GM18861 (cell line): ENCODE measurements at regions not wholly inside any gene's neighbourhood (a gene's known extent, or its start where the extent isn't known, plus 50 kb on each side); places are given as distances from the start of the nearest gene placed in this dataset.
"Not testable (repeated sequence)": the region's sequence is repeated elsewhere in the genome, so short reads cannot be mapped to it uniquely, and the experiment has no call there.

Source experiments
- ATAC-seq: cut with Tn5 transposase; IDR thresholded peaks from one replicate; pipeline ENCODE4 v1.9.1; 2021; ENCODE audit not compliant: unreplicated experiment

GRCh38 chr10:80945264-80945880 is 407.7 kb downstream of the SH2D4B start:
- peak; percentile 70 for ATAC-seq

- ATAC-seq, result no peak
These were observed 408.4 kb downstream of the SH2D4B start for GRCh38 chr10:80946073-80946472.

GRCh38 chr10:80946957-80947726 is 409.4 kb downstream of the SH2D4B start:
- no peak for ATAC-seq

- no peak for ATAC-seq
These were observed 412.1 kb downstream of the SH2D4B start for GRCh38 chr10:80949785-80950184.

- ATAC-seq, result no peak
These were observed 414.7 kb downstream of the SH2D4B start for GRCh38 chr10:80952436-80952835.

GRCh38 chr10:80957161-80957560 is 419.5 kb downstream of the SH2D4B start:
- ATAC-seq, result no peak

- ATAC-seq, result no peak
These were observed 426.5 kb downstream of the SH2D4B start for GRCh38 chr10:80964179-80964578.

- peak; percentile 55 for ATAC-seq
These were observed 427.4 kb downstream of the SH2D4B start for GRCh38 chr10:80964955-80965614.

- ATAC-seq, result peak; percentile 38
These were observed 428.8 kb downstream of the SH2D4B start for GRCh38 chr10:80966326-80966986.

- not testable (repeated sequence) for ATAC-seq
These were observed 429.7 kb downstream of the SH2D4B start for GRCh38 chr10:80967357-80967756.

- ATAC-seq, result no peak
These were observed 431.2 kb downstream of the SH2D4B start for GRCh38 chr10:80968903-80969302.

- ATAC-seq, result no peak
These were observed 433.8 kb downstream of the SH2D4B start for GRCh38 chr10:80971461-80971860.

GRCh38 chr10:80976658-80977057 is 439.0 kb downstream of the SH2D4B start:
- no peak for ATAC-seq

GRCh38 chr10:80985102-80985501 is 447.4 kb downstream of the SH2D4B start:
- ATAC-seq, result no peak

- no peak for ATAC-seq
These were observed 448.9 kb downstream of the SH2D4B start for GRCh38 chr10:80986596-80986995.

GRCh38 chr10:80988755-80989154 is 451.1 kb downstream of the SH2D4B start:
- peak; percentile 70 for ATAC-seq

- no peak for ATAC-seq
These were observed 459.0 kb downstream of the SH2D4B start for GRCh38 chr10:80996615-80997193.

GRCh38 chr10:81000781-81001180 is 463.1 kb downstream of the SH2D4B start:
- no peak for ATAC-seq

- no peak for ATAC-seq
These were observed 464.7 kb downstream of the SH2D4B start for GRCh38 chr10:81002382-81002781.

GRCh38 chr10:81007872-81008271 is 470.2 kb downstream of the SH2D4B start:
- no peak for ATAC-seq

- ATAC-seq, result no peak
These were observed 471.0 kb downstream of the SH2D4B start for GRCh38 chr10:81008726-81009125.
